SK-N-SH (cell line): ENCODE measurements at regions not wholly inside any gene's neighbourhood (a gene's known extent, or its start where the extent isn't known, plus 50 kb on each side); places are given as distances from the start of the nearest gene placed in this dataset.

Experiments used
- CTCF ChIA-PET: fragments of 300-600, 350-600 bp; formaldehyde crosslinking; extraction: SDS; loops from one replicate; lab custom pipeline; 2021; lab: Yijun Ruan, JAX
- POLR2A ChIA-PET: fragments of 350-600 bp; sonication (Branson Sonifier 250); formaldehyde crosslinking; extraction: SDS; loops from one replicate; lab custom pipeline; 2020; ENCODE audit warnings: antibody characterized with exemption, inconsistent platforms; lab: Yijun Ruan, JAX
- DNase-seq: peaks from one replicate; pipeline ENCODE4 v3.0.0; 2012
- H2AFZ ChIP-seq: fragments of 200-600 bp; sonication (generic); 2 replicates; pipeline ENCODE4 v1.8.1; 2016; ENCODE audit warnings: antibody characterized with exemption, mild to moderate bottlenecking, low read depth
- H3F3A ChIP-seq: fragments of 200-600 bp; sonication (generic); replicated peaks from 2 replicates; pipeline ENCODE3; 2016; ENCODE audit warnings: antibody characterized with exemption, mild to moderate bottlenecking; ENCODE audit not compliant: insufficient read depth
- H3K27ac ChIP-seq, 2 experiments: fragments of 200-500 bp in 1 of 2; fragments of 200-600 bp in 1 of 2; sonication (Bioruptor generic) in 1 of 2; sonication (generic), shearing (Covaris generic) in 1 of 2; 2 replicates each; pipeline versions ENCODE4 v1.5.1 to v1.6.1; 2014 to 2016; ENCODE audit warnings: low read depth in 2 of 2, inconsistent platforms in 1 of 2, low read length in 1 of 2, mild to moderate bottlenecking in 1 of 2, mixed read lengths in 1 of 2
- H3K27me3 ChIP-seq: fragments of 200-600 bp; sonication (generic), shearing (Covaris generic); 2 replicates; pipeline ENCODE4 v1.6.1; 2016; ENCODE audit warnings: mixed run types; ENCODE audit not compliant: insufficient read depth
- H3K36me3 ChIP-seq, 2 experiments: fragments of 200-500 bp in 1 of 2; fragments of 200-600 bp in 1 of 2; sonication (Bioruptor generic) in 1 of 2; sonication (generic) in 1 of 2; replicated peaks in 1 of 2; 2 replicates each; pipeline versions ENCODE3 to v1.5.1; 2014 to 2016; ENCODE audit warnings: low read length in 1 of 2, mild to moderate bottlenecking in 1 of 2; ENCODE audit not compliant: insufficient read depth in 2 of 2, control insufficient read depth in 1 of 2
- H3K4me1 ChIP-seq, 2 experiments: fragments of 200-500 bp in 1 of 2; fragments of 200-600 bp in 1 of 2; sonication (Bioruptor generic) in 1 of 2; sonication (generic), shearing (Covaris generic) in 1 of 2; 2 replicates each; pipeline versions ENCODE4 v1.5.1 to v1.6.1; 2014 to 2016; ENCODE audit warnings: low read depth in 1 of 2, low read length in 1 of 2, mixed run types in 1 of 2; ENCODE audit not compliant: insufficient read depth in 2 of 2, control insufficient read depth in 1 of 2
- H3K4me2 ChIP-seq: fragments of 200-600 bp; sonication (generic), shearing (Covaris generic); 2 replicates; pipeline ENCODE4 v1.6.1; 2017; ENCODE audit warnings: mixed run types
- H3K4me3 ChIP-seq, 2 experiments: fragments of 200-500 bp in 1 of 2; fragments of 200-600 bp in 1 of 2; sonication (Bioruptor generic) in 1 of 2; sonication (generic), shearing (Covaris generic) in 1 of 2; 2 replicates each; pipeline versions ENCODE4 v1.5.1 to v1.8.1; 2014 to 2016; ENCODE audit warnings: low read depth in 2 of 2, inconsistent platforms in 1 of 2, low read length in 1 of 2, mild to moderate bottlenecking in 1 of 2, mixed read lengths in 1 of 2, moderate library complexity in 1 of 2
- H3K79me2 ChIP-seq: fragments of 200-600 bp; sonication (generic); 2 replicates; pipeline ENCODE4 v1.8.1; 2017; ENCODE audit warnings: mild to moderate bottlenecking; ENCODE audit not compliant: insufficient read depth
- H3K9ac ChIP-seq: fragments of 200-600 bp; sonication (generic); 2 replicates; pipeline ENCODE4 v1.6.1; 2017; ENCODE audit warnings: mixed run types
- H3K9me2 ChIP-seq: fragments of 200-600 bp; sonication (generic); 2 replicates; pipeline ENCODE4 v1.6.1; 2017; ENCODE audit warnings: mixed run types
- H3K9me3 ChIP-seq: fragments of 200-600 bp; sonication (generic); 2 replicates; pipeline ENCODE4 v1.6.1; 2017; ENCODE audit warnings: mixed run types, mild to moderate bottlenecking, moderate library complexity
- H4K20me1 ChIP-seq: fragments of 200-600 bp; sonication (generic); 2 replicates; pipeline ENCODE4 v1.6.1; 2017; ENCODE audit warnings: mild to moderate bottlenecking, mixed run types; ENCODE audit not compliant: insufficient read depth
- CHD2 ChIP-seq: fragments of 150-350 bp; IDR thresholded peaks from 2 replicates; pipeline ENCODE4 v1.6.1; 2018; ENCODE audit warnings: low read length; ENCODE audit not compliant: partially characterized antibody
- CTCF ChIP-seq: fragments of 200-600 bp; sonication (generic); IDR thresholded peaks from 2 replicates; pipeline ENCODE4 v1.6.1; 2017; ENCODE audit warnings: antibody characterized with exemption, mild to moderate bottlenecking, moderate library complexity
- EP300 ChIP-seq, 2 experiments: IDR thresholded peaks; 2 replicates each; pipeline versions ENCODE4 v1.4.0 to v1.6.1; 2012; ENCODE audit warnings: borderline replicate concordance in 1 of 2, low read depth in 1 of 2, low read length in 1 of 2
- EZH2phosphoT487 ChIP-seq: fragments of 200-600 bp; sonication (generic); IDR thresholded peaks from 2 replicates; pipeline ENCODE4 v1.6.1; 2017; ENCODE audit warnings: low read depth, mixed run types, mild to moderate bottlenecking, antibody characterized with exemption, moderate library complexity, borderline replicate concordance
- GATA2 ChIP-seq: sonication (generic); formaldehyde crosslinking; IDR thresholded peaks from 2 replicates; pipeline ENCODE4 v1.5.0; 2020; ENCODE audit warnings: mild to moderate bottlenecking, missing genetic modification reagents
- MEF2A ChIP-seq: IDR thresholded peaks from 2 replicates; pipeline ENCODE4 v1.4.0; 2012; ENCODE audit warnings: low read depth, borderline replicate concordance
- MXI1 ChIP-seq: IDR thresholded peaks from 2 replicates; pipeline ENCODE4 v1.6.1; 2012; ENCODE audit warnings: mild to moderate bottlenecking, low read depth, low read length, improper control_type of control experiment
- NRF1 ChIP-seq: IDR thresholded peaks from 2 replicates; pipeline ENCODE4 v1.6.1; 2012; ENCODE audit warnings: low read depth, mild to moderate bottlenecking, low read length
- RAD21 ChIP-seq: IDR thresholded peaks from 2 replicates; pipeline ENCODE4 v1.6.1; 2012; ENCODE audit warnings: mild to moderate bottlenecking, low read length
- RCOR1 ChIP-seq: fragments of 150-350 bp; IDR thresholded peaks from 2 replicates; pipeline ENCODE4 v1.6.1; 2017; ENCODE audit warnings: antibody characterized with exemption, low read length
- RXRA ChIP-seq: IDR thresholded peaks from 2 replicates; pipeline ENCODE4 v1.4.0; 2012; ENCODE audit warnings: low read depth, mild to moderate bottlenecking, borderline replicate concordance
- SIN3A ChIP-seq: IDR thresholded peaks from 2 replicates; pipeline ENCODE4 v1.6.1; 2012; ENCODE audit warnings: low read depth, mild to moderate bottlenecking, low read length, moderate library complexity, borderline replicate concordance
- TCF12 ChIP-seq: IDR thresholded peaks from 2 replicates; pipeline ENCODE4 v1.4.0; 2012
- TEAD4 ChIP-seq: IDR thresholded peaks from 2 replicates; pipeline ENCODE4 v1.4.0; 2012; ENCODE audit warnings: mild to moderate bottlenecking, borderline replicate concordance; ENCODE audit not compliant: insufficient read depth
- YY1 ChIP-seq: IDR thresholded peaks from 2 replicates; pipeline ENCODE4 v1.4.0; 2012; ENCODE audit warnings: low read depth, mild to moderate bottlenecking
- ZBTB33 ChIP-seq: IDR thresholded peaks from 2 replicates; pipeline ENCODE4 v1.4.0; 2012; ENCODE audit warnings: low read depth, borderline replicate concordance
- WGBS: methylation state at CpG from one replicate; pipeline ENCODE4 v1.1.6; 2017; ENCODE audit warnings: low lambda C conversion rate; 5-methylcytosine and 5-hydroxymethylcytosine counted together
- TF ChIP-seq, protein P1 (sequence below): fragments of 150-350 bp; IDR thresholded peaks from 2 replicates; pipeline ENCODE4 v1.6.1; 2016; ENCODE audit warnings: mild to moderate bottlenecking, low read depth, low read length
- TF ChIP-seq, protein P2 (sequence below): IDR thresholded peaks from 2 replicates; pipeline ENCODE4 v1.4.0; 2012; ENCODE audit warnings: low read depth
- TF ChIP-seq, protein P3 (sequence below): fragments of 150-350 bp; IDR thresholded peaks from 2 replicates; pipeline ENCODE4 v1.6.1; 2017; ENCODE audit warnings: antibody characterized with exemption, low read length, low read depth, borderline replicate concordance

- Histone ChIP-seq H2AFZ (peak overlapping the region; percentile 72), H3F3A (peaks cover 9% of the 10 kb centered on the region), H3K36me3 (no peaks in the 10 kb centered on the region), H3K4me1 (peaks cover 0 to 5% of the 10 kb centered on the region in 2 experiments; a peak in 1 of 4 replicates), H4K20me1 (no peaks in the 10 kb centered on the region), H3K4me3 (no peak overlapping the region), H3K27me3 (no peaks in the 10 kb centered on the region), H3K27ac (peak overlapping the region in 1 of 2 experiments; percentile 55; a peak in 2 of 4 replicates), H3K79me2 (no peaks in the 10 kb centered on the region), H3K9me3 (no peaks in the 10 kb centered on the region), H3K9me2 (no peaks in the 10 kb centered on the region), H3K4me2 (peak overlapping the region; percentile 48), H3K9ac (peak overlapping the region; percentile 16; the same call in 1 of the 2 replicates)
- ChIA-PET POLR2A (no interaction called here), CTCF (no interaction called here)
- 0% methylated on average over 1 of the region's 1 CpG for WGBS
- TF ChIP-seq CTCF (no peak), EP300 (IDR thresholded peaks at IDR 0.05; ENCODE audit: borderline replicate concordance in 1 of 2, low read depth in 1 of 2, low read length in 1 of 2) (no peak), GATA2 (no peak), RAD21 (no peak), EZH2phosphoT487 (no peak), RCOR1 (no peak), TCF12 (no peak), YY1 (no peak), MXI1 (no peak), SIN3A (no peak), CHD2 (no peak), TEAD4 (no peak), RXRA (no peak), MEF2A (no peak), NRF1 (no peak), ZBTB33 (no peak)
- TF ChIP-seq, protein P1, sequence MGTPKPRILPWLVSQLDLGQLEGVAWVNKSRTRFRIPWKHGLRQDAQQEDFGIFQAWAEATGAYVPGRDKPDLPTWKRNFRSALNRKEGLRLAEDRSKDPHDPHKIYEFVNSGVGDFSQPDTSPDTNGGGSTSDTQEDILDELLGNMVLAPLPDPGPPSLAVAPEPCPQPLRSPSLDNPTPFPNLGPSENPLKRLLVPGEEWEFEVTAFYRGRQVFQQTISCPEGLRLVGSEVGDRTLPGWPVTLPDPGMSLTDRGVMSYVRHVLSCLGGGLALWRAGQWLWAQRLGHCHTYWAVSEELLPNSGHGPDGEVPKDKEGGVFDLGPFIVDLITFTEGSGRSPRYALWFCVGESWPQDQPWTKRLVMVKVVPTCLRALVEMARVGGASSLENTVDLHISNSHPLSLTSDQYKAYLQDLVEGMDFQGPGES: no peak
- TF ChIP-seq, protein P2, sequence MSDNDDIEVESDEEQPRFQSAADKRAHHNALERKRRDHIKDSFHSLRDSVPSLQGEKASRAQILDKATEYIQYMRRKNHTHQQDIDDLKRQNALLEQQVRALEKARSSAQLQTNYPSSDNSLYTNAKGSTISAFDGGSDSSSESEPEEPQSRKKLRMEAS: no peak
- TF ChIP-seq, protein P3, sequence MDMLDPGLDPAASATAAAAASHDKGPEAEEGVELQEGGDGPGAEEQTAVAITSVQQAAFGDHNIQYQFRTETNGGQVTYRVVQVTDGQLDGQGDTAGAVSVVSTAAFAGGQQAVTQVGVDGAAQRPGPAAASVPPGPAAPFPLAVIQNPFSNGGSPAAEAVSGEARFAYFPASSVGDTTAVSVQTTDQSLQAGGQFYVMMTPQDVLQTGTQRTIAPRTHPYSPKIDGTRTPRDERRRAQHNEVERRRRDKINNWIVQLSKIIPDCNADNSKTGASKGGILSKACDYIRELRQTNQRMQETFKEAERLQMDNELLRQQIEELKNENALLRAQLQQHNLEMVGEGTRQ: no peak
- no peak for DNase-seq
Measured at GRCh38 chr4:111027526-111027925, 404.6 kb upstream of the PITX2 start.
